GM21367 (cell line): ENCODE measurements at regions not wholly inside any gene's neighbourhood (a gene's known extent, or its start where the extent isn't known, plus 50 kb on each side); places are given as distances from the start of the nearest gene placed in this dataset.

Experiments used
- ATAC-seq: cut with Tn5 transposase; IDR thresholded peaks from one replicate; pipeline ENCODE4 v1.9.1; 2021; ENCODE audit not compliant: unreplicated experiment

- ATAC-seq = no peak
These were observed 671.3 kb downstream of the MRPL39 start for GRCh38 chr21:24935991-24936390.

- ATAC-seq = no peak
These were observed 696.7 kb downstream of the MRPL39 start for GRCh38 chr21:24910591-24910990.

GRCh38 chr21:24903994-24904635 lies 703.2 kb downstream of the MRPL39 start:
- peak; percentile 63 for ATAC-seq

GRCh38 chr21:24899138-24899537 lies 708.1 kb downstream of the MRPL39 start:
- no peak for ATAC-seq

GRCh38 chr21:24897883-24898282 lies 709.4 kb downstream of the MRPL39 start:
- ATAC-seq = no peak

- ATAC-seq = no peak
These were observed 710.6 kb downstream of the MRPL39 start for GRCh38 chr21:24896735-24897124.

- peak; percentile 72 for ATAC-seq
These were observed 711.2 kb downstream of the MRPL39 start for GRCh38 chr21:24895885-24896734.

GRCh38 chr21:24894324-24894723 lies 713.0 kb downstream of the MRPL39 start:
- no peak for ATAC-seq

- ATAC-seq = no peak
These were observed 717.3 kb downstream of the MRPL39 start for GRCh38 chr21:24890021-24890420.

GRCh38 chr21:24881506-24881905 lies 725.8 kb downstream of the MRPL39 start:
- no peak for ATAC-seq

GRCh38 chr21:24870633-24871032 lies 736.6 kb downstream of the MRPL39 start:
- ATAC-seq = no peak

GRCh38 chr21:24869862-24870261 lies 737.4 kb downstream of the MRPL39 start:
- no peak for ATAC-seq

GRCh38 chr21:24868117-24868516 lies 739.2 kb downstream of the MRPL39 start:
- no peak for ATAC-seq

- ATAC-seq = no peak
These were observed 745.8 kb downstream of the MRPL39 start for GRCh38 chr21:24861471-24861870.

- no peak for ATAC-seq
These were observed 751.0 kb downstream of the MRPL39 start for GRCh38 chr21:24856326-24856725.

GRCh38 chr21:24852610-24853195 lies 754.6 kb downstream of the MRPL39 start:
- no peak for ATAC-seq

- ATAC-seq = no peak
These were observed 757.2 kb downstream of the MRPL39 start for GRCh38 chr21:24850121-24850520.

- ATAC-seq = no peak
These were observed 762.6 kb downstream of the MRPL39 start for GRCh38 chr21:24844671-24845070.

GRCh38 chr21:24840287-24840686 lies 767.0 kb downstream of the MRPL39 start:
- no peak for ATAC-seq

- ATAC-seq = no peak
These were observed 774.3 kb downstream of the MRPL39 start for GRCh38 chr21:24832961-24833360.

GRCh38 chr21:24829397-24829796 lies 777.9 kb downstream of the MRPL39 start:
- ATAC-seq = no peak

GRCh38 chr21:24826822-24827221 lies 780.5 kb downstream of the MRPL39 start:
- no peak for ATAC-seq
